Thyroid gland (tissue), 4 donors: ENCODE measurements at regions not wholly inside any gene's neighbourhood (a gene's known extent, or its start where the extent isn't known, plus 50 kb on each side); places are given as distances from the start of the nearest gene placed in this dataset.

Experiments
- DNase-seq, 2 donors: peaks; one replicate each; pipeline ENCODE4 v3.0.0-alpha.2; 2019
- H3K27ac ChIP-seq, 3 donors: fragments of 200-600 bp; sonication (generic); 1 replicate in 2 of 3; 2 replicates in 1 of 3; pipeline ENCODE4 v1.5.1; 2016 to 2019; ENCODE audit warnings: mild to moderate bottlenecking in 1 of 3, moderate library complexity in 1 of 3
- H3K27me3 ChIP-seq: fragments of 200-600 bp; sonication (generic); one replicate; pipeline ENCODE4 v1.5.1; 2019
- H3K36me3 ChIP-seq, 2 donors: fragments of 200-600 bp; sonication (generic); one replicate each; pipeline ENCODE4 v1.5.1; 2016 to 2019
- H3K4me1 ChIP-seq, 2 donors: fragments of 200-600 bp; sonication (generic); one replicate each; pipeline ENCODE4 v1.5.1; 2017 to 2019
- H3K4me3 ChIP-seq, 3 donors: fragments of 200-600 bp; sonication (generic); replicated peaks in 1 of 3; 1 replicate in 2 of 3; 2 replicates in 1 of 3; pipeline ENCODE4 v1.5.1; 2016; ENCODE audit warnings: mild to moderate bottlenecking in 1 of 3
- H3K9me3 ChIP-seq: fragments of 200-600 bp; sonication (generic); one replicate; pipeline ENCODE4 v1.5.1; 2017
- CTCF ChIP-seq, 6 experiments: fragments of 200-600 bp in 3 of 6; fragments of 450-650 bp in 3 of 6; sonication (generic) in 3 of 6; IDR thresholded peaks; one replicate each; pipeline ENCODE4 v1.5.1; 2016 to 2019; ENCODE audit warnings: antibody characterized with exemption in 6 of 6, mild to moderate bottlenecking in 2 of 6, inconsistent platforms in 1 of 6, moderate library complexity in 1 of 6
- POLR2A ChIP-seq, 2 donors: fragments of 450-650 bp; IDR thresholded peaks; one replicate each; pipeline ENCODE4 v1.6.1; 2017; ENCODE audit warnings: antibody characterized with exemption in 2 of 2, mild to moderate bottlenecking in 2 of 2, moderate library complexity in 1 of 2
- WGBS, 2 donors: methylation state at CpG; one replicate each; pipeline ENCODE4 v1.1.5; 2017; 5-methylcytosine and 5-hydroxymethylcytosine counted together
- intact Hi-C: fragments of 100-400 bp; cut with DNase I; formaldehyde crosslinking; loops from one replicate; pipeline ENCODE4 v1.15.1; 2023

- DNase-seq, result no peak
- no peak for TF ChIP-seq CTCF (IDR thresholded peaks at IDR 0.05)
- no peak for TF ChIP-seq POLR2A (IDR thresholded peaks at IDR 0.05)
- 79 to 86% methylated on average over 2 of the region's 2 CpGs for WGBS, 2 donors
- Histone ChIP-seq H3K36me3 (no peaks in the 10 kb centered on the region), H3K9me3 (no peaks in the 10 kb centered on the region), H3K4me3 (no peak overlapping the region), H3K27ac (no peak overlapping the region), H3K27me3 (no peaks in the 10 kb centered on the region), H3K4me1 (no peaks in the 10 kb centered on the region)
- intact Hi-C loops, result no loop called here
These were observed 1350.0 kb upstream of the CDH9 start for GRCh38 chr5:28388428-28388827.

- no peak for TF ChIP-seq CTCF (IDR thresholded peaks at IDR 0.05)
- TF ChIP-seq POLR2A (IDR thresholded peaks at IDR 0.05), result no peak
- Histone ChIP-seq H3K4me1 (no peaks in the 10 kb centered on the region), H3K9me3 (no peaks in the 10 kb centered on the region), H3K36me3 (no peaks in the 10 kb centered on the region), H3K27ac (no peak overlapping the region), H3K27me3 (no peaks in the 10 kb centered on the region), H3K4me3 (no peak overlapping the region)
- 69 to 82% methylated on average over 2 of the region's 2 CpGs for WGBS, 2 donors
- intact Hi-C loops, result no loop called here
- DNase-seq, result no peak
These were observed 1348.3 kb upstream of the CDH9 start for GRCh38 chr5:28386712-28387111.

GRCh38 chr5:28380167-28380566 lies 1341.8 kb upstream of the CDH9 start:
- no peak for DNase-seq
- intact Hi-C loops, result no loop called here
- 91 to 92% methylated on average over 2 of the region's 2 CpGs for WGBS, 2 donors
- Histone ChIP-seq H3K9me3 (no peaks in the 10 kb centered on the region), H3K27me3 (no peaks in the 10 kb centered on the region), H3K36me3 (no peaks in the 10 kb centered on the region), H3K4me3 (no peak overlapping the region), H3K27ac (no peak overlapping the region), H3K4me1 (peaks cover under 1 to 5% of the 10 kb centered on the region in 2 donors)
- TF ChIP-seq POLR2A (IDR thresholded peaks at IDR 0.05) (no peak), CTCF (IDR thresholded peaks at IDR 0.05) (no peak)

- H3K36me3 ChIP-seq, result no peaks in the 10 kb centered on the region
- no peaks in the 10 kb centered on the region for H3K27me3 ChIP-seq
- peak; percentile 96 to 97 for DNase-seq
- peaks cover 5 to 9% of the 10 kb centered on the region in 2 donors for H3K4me1 ChIP-seq
- 24 to 27% methylated on average over 3 of the region's 3 CpGs for WGBS, 2 donors
- intact Hi-C loops, result no loop called here
- TF ChIP-seq CTCF (IDR thresholded peaks at IDR 0.05) (no peak), POLR2A (IDR thresholded peaks at IDR 0.05) (no peak)
- H3K4me3 ChIP-seq, result no peak overlapping the region
- no peak overlapping the region for H3K27ac ChIP-seq
- H3K9me3 ChIP-seq, result no peaks in the 10 kb centered on the region
These were observed 1336.1 kb upstream of the CDH9 start for GRCh38 chr5:28374492-28374967.

GRCh38 chr5:28370896-28371295 lies 1332.5 kb upstream of the CDH9 start:
- intact Hi-C loops, result no loop called here
- Histone ChIP-seq H3K4me3 (no peak overlapping the region), H3K27ac (no peak overlapping the region), H3K27me3 (no peaks in the 10 kb centered on the region), H3K9me3 (no peaks in the 10 kb centered on the region), H3K36me3 (no peaks in the 10 kb centered on the region), H3K4me1 (peaks cover 5 to 9% of the 10 kb centered on the region in 2 donors)
- DNase-seq, result no peak
- TF ChIP-seq POLR2A (IDR thresholded peaks at IDR 0.05), result no peak
- TF ChIP-seq CTCF (IDR thresholded peaks at IDR 0.05), result no peak
- WGBS, 2 donors, result 84 to 96% methylated on average over 3 of the region's 3 CpGs
